Astrocyte (in vitro differentiated cells and primary cell): ENCODE measurements at regions not wholly inside any gene's neighbourhood (a gene's known extent, or its start where the extent isn't known, plus 50 kb on each side); places are given as distances from the start of the nearest gene placed in this dataset.

Source experiments
- EZH2 ChIP-seq: IDR thresholded peaks from 2 replicates; pipeline ENCODE4 v1.6.1; 2012; ENCODE audit warnings: mild to moderate bottlenecking, low read length, inconsistent platforms; ENCODE audit not compliant: insufficient read depth
- TF ChIP-seq, protein P1 (sequence below): IDR thresholded peaks from 2 replicates; pipeline ENCODE4 v1.5.1; 2011; ENCODE audit warnings: low read depth, mild to moderate bottlenecking, inconsistent platforms, low read length, moderate library complexity; ENCODE audit not compliant: insufficient read depth

DNA sequence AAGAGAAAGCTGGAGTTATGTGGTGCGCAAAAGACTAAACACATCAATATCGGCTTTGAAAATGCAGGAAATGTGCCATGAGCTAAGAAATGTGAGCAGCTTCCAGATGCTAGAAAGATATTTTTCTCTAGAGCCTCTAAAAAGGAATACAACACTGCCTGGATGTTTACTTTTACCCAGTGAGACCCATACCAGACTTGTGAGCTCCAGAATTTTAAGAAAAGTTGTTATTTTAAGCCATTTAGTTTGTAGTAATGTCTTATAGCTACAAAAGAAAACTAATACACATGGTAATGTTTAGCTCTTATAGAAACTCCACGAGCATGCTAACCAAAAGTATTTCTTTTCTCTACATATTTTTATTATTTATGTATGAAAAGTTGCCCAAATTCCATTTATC is 1389.4 kb downstream of the C4orf33 start:
- TF ChIP-seq, protein P1, sequence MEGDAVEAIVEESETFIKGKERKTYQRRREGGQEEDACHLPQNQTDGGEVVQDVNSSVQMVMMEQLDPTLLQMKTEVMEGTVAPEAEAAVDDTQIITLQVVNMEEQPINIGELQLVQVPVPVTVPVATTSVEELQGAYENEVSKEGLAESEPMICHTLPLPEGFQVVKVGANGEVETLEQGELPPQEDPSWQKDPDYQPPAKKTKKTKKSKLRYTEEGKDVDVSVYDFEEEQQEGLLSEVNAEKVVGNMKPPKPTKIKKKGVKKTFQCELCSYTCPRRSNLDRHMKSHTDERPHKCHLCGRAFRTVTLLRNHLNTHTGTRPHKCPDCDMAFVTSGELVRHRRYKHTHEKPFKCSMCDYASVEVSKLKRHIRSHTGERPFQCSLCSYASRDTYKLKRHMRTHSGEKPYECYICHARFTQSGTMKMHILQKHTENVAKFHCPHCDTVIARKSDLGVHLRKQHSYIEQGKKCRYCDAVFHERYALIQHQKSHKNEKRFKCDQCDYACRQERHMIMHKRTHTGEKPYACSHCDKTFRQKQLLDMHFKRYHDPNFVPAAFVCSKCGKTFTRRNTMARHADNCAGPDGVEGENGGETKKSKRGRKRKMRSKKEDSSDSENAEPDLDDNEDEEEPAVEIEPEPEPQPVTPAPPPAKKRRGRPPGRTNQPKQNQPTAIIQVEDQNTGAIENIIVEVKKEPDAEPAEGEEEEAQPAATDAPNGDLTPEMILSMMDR, result no peak
- TF ChIP-seq EZH2, result no peak
